IMR-90 (cell line): ENCODE measurements at regions not wholly inside any gene's neighbourhood (a gene's known extent, or its start where the extent isn't known, plus 50 kb on each side); places are given as distances from the start of the nearest gene placed in this dataset.

Experiments
- ATAC-seq: fragments of 200-7000 bp; cut with Tn5 transposase; 2 replicates; pipeline ENCODE4 v1.9.1; 2020; ENCODE audit warnings: low read depth, mild to moderate bottlenecking, moderate library complexity
- BruUV-seq: library from RNA; stranded (reverse); fragments of 400-500 nt; replicated peaks from 2 replicates; lab custom pipeline; 2021; lab: Mats Ljungman, UMichigan
- CTCF ChIA-PET: fragments of 300-600 bp; formaldehyde crosslinking; extraction: SDS; loops from one replicate; lab custom pipeline; 2021; ENCODE audit warnings: antibody characterized with exemption; lab: Yijun Ruan, JAX
- POLR2A ChIA-PET: fragments of 300-600 bp; sonication (Branson Sonifier 250); formaldehyde crosslinking; loops from one replicate; lab custom pipeline; 2022; ENCODE audit warnings: antibody characterized with exemption; ENCODE audit not compliant: unreplicated experiment; lab: Charles Lee
- DNase-seq: peaks from one replicate; pipeline ENCODE4 v3.0.0; 2013
- H2AFZ ChIP-seq: replicated peaks from 2 replicates; pipeline ENCODE3; 2013; ENCODE audit warnings: low read length, mild to moderate bottlenecking; ENCODE audit not compliant: poor library complexity
- H2AK5ac ChIP-seq: 2 replicates; pipeline ENCODE4 v1.6.1; 2013; ENCODE audit warnings: low read depth, low read length, inconsistent platforms
- H2AK9ac ChIP-seq: replicated peaks from 2 replicates; pipeline ENCODE3; 2013; ENCODE audit warnings: mild to moderate bottlenecking, low read depth, low read length, moderate library complexity; ENCODE audit not compliant: poor library complexity
- H2BK120ac ChIP-seq: 2 replicates; pipeline ENCODE4 v1.6.1; 2013; ENCODE audit warnings: low read depth, low read length, inconsistent platforms
- H2BK15ac ChIP-seq: 3 replicates; pipeline ENCODE4 v1.6.1; 2013; ENCODE audit warnings: low read depth, low read length, inconsistent platforms
- H2BK20ac ChIP-seq: 2 replicates; pipeline ENCODE4 v1.6.1; 2013; ENCODE audit warnings: low read depth, mild to moderate bottlenecking, inconsistent platforms, low read length, moderate library complexity
- H2BK5ac ChIP-seq: 2 replicates; pipeline ENCODE4 v1.6.1; 2013; ENCODE audit warnings: mild to moderate bottlenecking, low read depth, low read length, inconsistent platforms; ENCODE audit not compliant: poor library complexity, severe bottlenecking
- H3K14ac ChIP-seq: replicated peaks from 2 replicates; pipeline ENCODE4 v1.6.1; 2013; ENCODE audit warnings: low read depth, low read length, inconsistent platforms
- H3K18ac ChIP-seq: 2 replicates; pipeline ENCODE4 v1.6.1; 2013; ENCODE audit warnings: low read depth, low read length, control low read depth
- H3K23ac ChIP-seq: 2 replicates; pipeline ENCODE4 v1.6.1; 2013; ENCODE audit warnings: low read depth, low read length, inconsistent platforms
- H3K27ac ChIP-seq: 2 replicates; pipeline ENCODE4 v1.5.1; 2013; ENCODE audit warnings: mild to moderate bottlenecking, control low read depth, low read length; ENCODE audit not compliant: insufficient read depth
- H3K27me3 ChIP-seq: 2 replicates; pipeline ENCODE4 v1.6.1; 2013; ENCODE audit warnings: low read length; ENCODE audit not compliant: control insufficient read depth, insufficient read depth
- H3K36me3 ChIP-seq: 2 replicates; pipeline ENCODE4 v1.6.1; 2013; ENCODE audit warnings: low read length, mixed read lengths; ENCODE audit not compliant: control insufficient read depth, insufficient read depth
- H3K4ac ChIP-seq: 2 replicates; pipeline ENCODE4 v1.6.1; 2013; ENCODE audit warnings: low read depth, low read length, inconsistent platforms
- H3K4me1 ChIP-seq: 2 replicates; pipeline ENCODE4 v1.6.1; 2013; ENCODE audit warnings: low read length, mixed read lengths; ENCODE audit not compliant: control insufficient read depth, insufficient read depth
- H3K4me2 ChIP-seq: 2 replicates; pipeline ENCODE4 v1.6.1; 2013; ENCODE audit warnings: low read depth, mild to moderate bottlenecking, control low read depth, low read length, moderate library complexity
- H3K4me3 ChIP-seq: 2 replicates; pipeline ENCODE4 v1.5.1; 2013; ENCODE audit warnings: low read depth, mild to moderate bottlenecking, control low read depth, low read length, moderate library complexity; ENCODE audit not compliant: insufficient read depth
- H3K56ac ChIP-seq: 2 replicates; pipeline ENCODE4 v1.6.1; 2013; ENCODE audit warnings: low read length, inconsistent platforms; ENCODE audit not compliant: insufficient read depth; ENCODE audit errors: extremely low read depth
- H3K79me1 ChIP-seq, 2 experiments: 2 replicates each; pipeline ENCODE4 v1.6.1; 2013; ENCODE audit warnings: low read length in 2 of 2, inconsistent platforms in 1 of 2, low read depth in 1 of 2
- H3K9ac ChIP-seq: 2 replicates; pipeline ENCODE4 v1.6.1; 2013; ENCODE audit warnings: low read depth, low read length, control low read depth
- H3K9me1 ChIP-seq: 2 replicates; pipeline ENCODE4 v1.6.1; 2013; ENCODE audit warnings: low read length, inconsistent platforms; ENCODE audit not compliant: insufficient read depth
- H3K9me3 ChIP-seq: 2 replicates; pipeline ENCODE4 v1.6.1; 2013; ENCODE audit warnings: low read length; ENCODE audit not compliant: control insufficient read depth, insufficient read depth
- H4K20me1 ChIP-seq: 2 replicates; pipeline ENCODE4 v1.6.1; 2013; ENCODE audit warnings: low read length, inconsistent platforms; ENCODE audit not compliant: insufficient read depth
- H4K5ac ChIP-seq: 2 replicates; pipeline ENCODE4 v1.6.1; 2013; ENCODE audit warnings: mild to moderate bottlenecking, low read depth, low read length, control low read depth
- H4K8ac ChIP-seq, 2 experiments: 2 replicates each; pipeline ENCODE4 v1.6.1; 2013; ENCODE audit warnings: low read depth in 2 of 2, low read length in 2 of 2, control low read depth in 1 of 2, inconsistent platforms in 1 of 2
- H4K91ac ChIP-seq: 2 replicates; pipeline ENCODE4 v1.6.1; 2013; ENCODE audit warnings: low read depth, low read length, inconsistent platforms; ENCODE audit not compliant: insufficient read depth
- CEBPB ChIP-seq: IDR thresholded peaks from 2 replicates; pipeline ENCODE4 v1.6.1; 2012; ENCODE audit warnings: low read depth, low read length, improper control_type of control experiment
- CHD1 ChIP-seq: IDR thresholded peaks from 2 replicates; pipeline ENCODE4 v1.6.1; 2012; ENCODE audit warnings: low read depth, low read length, improper control_type of control experiment
- CTCF ChIP-seq: conservative IDR thresholded peaks from 2 replicates; pipeline ENCODE4 v1.5.1; 2012; ENCODE audit warnings: mild to moderate bottlenecking, low read depth, low read length, improper control_type of control experiment
- ELK1 ChIP-seq: fragments of 150-350 bp; IDR thresholded peaks from 2 replicates; pipeline ENCODE4 v1.6.1; 2016; ENCODE audit warnings: low read depth, mild to moderate bottlenecking, low read length, moderate library complexity, borderline replicate concordance
- FOS ChIP-seq: fragments of 150-350 bp; IDR thresholded peaks from 2 replicates; pipeline ENCODE4 v1.6.1; 2016; ENCODE audit warnings: low read depth, low read length
- MAFK ChIP-seq: IDR thresholded peaks from 2 replicates; pipeline ENCODE4 v1.6.1; 2012; ENCODE audit warnings: low read depth, low read length, improper control_type of control experiment
- MAZ ChIP-seq: IDR thresholded peaks from 2 replicates; pipeline ENCODE4 v1.6.1; 2012; ENCODE audit warnings: low read depth, mild to moderate bottlenecking, low read length, improper control_type of control experiment, moderate library complexity, borderline replicate concordance
- MXI1 ChIP-seq: IDR thresholded peaks from 2 replicates; pipeline ENCODE4 v1.6.1; 2012; ENCODE audit warnings: low read depth, mild to moderate bottlenecking, low read length, moderate library complexity, borderline replicate concordance
- NFE2L2 ChIP-seq: fragments of 150-350 bp; IDR thresholded peaks from 2 replicates; pipeline ENCODE4 v1.6.1; 2016; ENCODE audit warnings: low read depth, mild to moderate bottlenecking, low read length
- POLR2A ChIP-seq: IDR thresholded peaks from 2 replicates; pipeline ENCODE4 v1.6.1; 2012; ENCODE audit warnings: mild to moderate bottlenecking, low read depth, low read length
- RAD21 ChIP-seq: IDR thresholded peaks from 2 replicates; pipeline ENCODE4 v1.6.1; 2012; ENCODE audit warnings: low read length, improper control_type of control experiment
- RCOR1 ChIP-seq: IDR thresholded peaks from 2 replicates; pipeline ENCODE4 v1.6.1; 2012; ENCODE audit warnings: mild to moderate bottlenecking, low read length, improper control_type of control experiment; ENCODE audit not compliant: insufficient replicate concordance
- USF2 ChIP-seq: fragments of 150-350 bp; IDR thresholded peaks from 2 replicates; pipeline ENCODE4 v1.6.1; 2017; ENCODE audit warnings: mild to moderate bottlenecking, antibody characterized with exemption, low read length, low read depth
- WGBS, 2 experiments: methylation state at CpG; one replicate each; pipeline versions ENCODE4 v1.1.5 to v1.1.7; 2013; ENCODE audit warnings: missing lambda C conversion rate in 2 of 2; ENCODE audit not compliant: insufficient read length in 1 of 2; ENCODE audit errors: extremely low coverage in 2 of 2; 5-methylcytosine and 5-hydroxymethylcytosine counted together
- dilution Hi-C: fragments of 300-500 bp; cut with HindIII; formaldehyde crosslinking; loops from one replicate; pipeline ENCODE4 v1.14.3; 2018; ENCODE audit warnings: low sequenced_read_pairs; ENCODE audit not compliant: unreplicated experiment
- in situ Hi-C: fragments of 300-500 bp; cut with MboI; formaldehyde crosslinking; loops from 3 replicates; pipeline ENCODE4 v1.14.3; 2019; ENCODE audit warnings: low sequenced_read_pairs, inconsistent platforms, mixed read lengths
- intact Hi-C: fragments of 100-400 bp; cut with micrococcal nuclease; formaldehyde crosslinking; loops from 2 replicates; pipeline ENCODE4 v1.10.0; 2022

- no peak overlapping the region for H3K23ac ChIP-seq
- H3K4ac ChIP-seq, result no peak overlapping the region
- ChIA-PET CTCF (no interaction called here), POLR2A (no interaction called here)
- TF ChIP-seq MAZ, result no peak
- no peak for TF ChIP-seq RCOR1
- no peak for TF ChIP-seq MXI1
- TF ChIP-seq NFE2L2, result no peak
- no peak for TF ChIP-seq USF2
- no peak for TF ChIP-seq CTCF
- no peak for TF ChIP-seq RAD21
- no peak for TF ChIP-seq POLR2A
- TF ChIP-seq MAFK, result no peak
- no peak for TF ChIP-seq ELK1
- TF ChIP-seq FOS, result no peak
- no peak for TF ChIP-seq CEBPB
- no peak for TF ChIP-seq CHD1
- H3K9ac ChIP-seq, result no peak overlapping the region
- no peak overlapping the region for H2BK120ac ChIP-seq
- H2AK9ac ChIP-seq, result no peak overlapping the region
- H3K9me1 ChIP-seq, result no peaks in the 10 kb centered on the region
- H3K56ac ChIP-seq, result no peak overlapping the region
- WGBS, 2 experiments, result no CpG with 5 or more reads among the region's 3 CpGs
- no peak overlapping the region for H3K4me2 ChIP-seq
- no peak overlapping the region for H2AFZ ChIP-seq
- H3K4me3 ChIP-seq, result no peak overlapping the region
- no peaks in the 10 kb centered on the region for H3K4me1 ChIP-seq
- H3K9me3 ChIP-seq, result no peaks in the 10 kb centered on the region; the same call in 1 of the 2 replicates
- no peak overlapping the region for H3K18ac ChIP-seq
- no peak overlapping the region for H3K14ac ChIP-seq
- BruUV-seq, result no TSS peak
- no peaks in the 10 kb centered on the region for H4K20me1 ChIP-seq
- H3K27ac ChIP-seq, result no peak overlapping the region
- intact Hi-C loops (no loop called here), dilution Hi-C loops (no loop called here), in situ Hi-C loops (no loop called here)
- H3K36me3 ChIP-seq, result no peaks in the 10 kb centered on the region
- no peak overlapping the region for H4K91ac ChIP-seq
- ATAC-seq (no peak), DNase-seq (no peak)
- no peak overlapping the region for H2BK20ac ChIP-seq
- H2BK5ac ChIP-seq, result no peak overlapping the region
- no peak overlapping the region for H2AK5ac ChIP-seq
- no peak overlapping the region for H4K5ac ChIP-seq
- no peaks in the 10 kb centered on the region for H3K79me1 ChIP-seq
- no peak overlapping the region for H4K8ac ChIP-seq
- no peak overlapping the region for H2BK15ac ChIP-seq
- no peaks in the 10 kb centered on the region for H3K27me3 ChIP-seq
Observed at GRCh38 chr21:22136740-22137139, 1138.5 kb downstream of the NCAM2 start.
